DND-41 (cell line): ENCODE measurements at regions not wholly inside any gene's neighbourhood (a gene's known extent, or its start where the extent isn't known, plus 50 kb on each side); places are given as distances from the start of the nearest gene placed in this dataset.
A peak's percentile ranks its signal among the peaks of the same experiment; 100 is the strongest.

Experiments
- ATAC-seq: fragments of 200-7000 bp; cut with Tn5 transposase; 3 replicates; pipeline ENCODE4 v1.9.1; 2021; ENCODE audit warnings: low read depth; ENCODE audit not compliant: insufficient read depth
- DNase-seq: peaks from one replicate; pipeline ENCODE4 v3.0.0-alpha.2; 2020
- H2AFZ ChIP-seq: 2 replicates; pipeline ENCODE4 v1.6.0; 2012; ENCODE audit warnings: low read depth, low read length
- H3K27ac ChIP-seq: 2 replicates; pipeline ENCODE4 v1.5.1; 2012; ENCODE audit warnings: low read length, inconsistent platforms
- H3K27me3 ChIP-seq: fragments of 200-600 bp; sonication (generic); 2 replicates; pipeline ENCODE4 v1.6.0; 2012; ENCODE audit warnings: low read length, mild to moderate bottlenecking, inconsistent platforms; ENCODE audit not compliant: insufficient read depth, poor library complexity
- H3K36me3 ChIP-seq: 2 replicates; pipeline ENCODE4 v1.5.1; 2012; ENCODE audit warnings: low read length, inconsistent platforms; ENCODE audit not compliant: insufficient read depth
- H3K4me1 ChIP-seq: 2 replicates; pipeline ENCODE4 v1.5.1; 2012; ENCODE audit warnings: mild to moderate bottlenecking, low read length; ENCODE audit not compliant: insufficient read depth
- H3K4me2 ChIP-seq: 2 replicates; pipeline ENCODE4 v1.6.0; 2012; ENCODE audit warnings: mild to moderate bottlenecking, moderate library complexity, low read length, inconsistent platforms; ENCODE audit not compliant: insufficient read depth
- H3K4me3 ChIP-seq, 2 experiments: fragments of 200-600 bp in 1 of 2; shearing (Covaris generic) in 1 of 2; 2 replicates each; pipeline ENCODE4 v1.5.1; 2012 to 2016; ENCODE audit warnings: inconsistent platforms in 2 of 2, low read length in 2 of 2, mild to moderate bottlenecking in 2 of 2, low read depth in 1 of 2, moderate library complexity in 1 of 2
- H3K79me2 ChIP-seq: 2 replicates; pipeline ENCODE4 v1.6.0; 2012; ENCODE audit warnings: low read length, inconsistent platforms; ENCODE audit not compliant: insufficient read depth
- H3K9ac ChIP-seq: 2 replicates; pipeline ENCODE4 v1.6.0; 2012; ENCODE audit warnings: low read depth, mild to moderate bottlenecking, inconsistent platforms, low read length, moderate library complexity
- H3K9me3 ChIP-seq: 2 replicates; pipeline ENCODE4 v1.5.1; 2012; ENCODE audit warnings: low read length, moderate library complexity, mild to moderate bottlenecking, inconsistent platforms; ENCODE audit not compliant: insufficient read depth, severe bottlenecking
- H4K20me1 ChIP-seq: 2 replicates; pipeline ENCODE4 v1.6.0; 2012; ENCODE audit warnings: low read length; ENCODE audit not compliant: insufficient read depth
- EZH2 ChIP-seq: IDR thresholded peaks from 3 replicates; pipeline ENCODE4 v1.6.1; 2012; ENCODE audit warnings: borderline replicate concordance, low read depth, mild to moderate bottlenecking, moderate library complexity, low read length, inconsistent platforms; ENCODE audit not compliant: severe bottlenecking
- TF ChIP-seq, protein P1 (sequence below): IDR thresholded peaks from 2 replicates; pipeline ENCODE4 v1.5.1; 2012; ENCODE audit warnings: borderline replicate concordance, low read length, moderate library complexity, mild to moderate bottlenecking; ENCODE audit not compliant: poor library complexity, severe bottlenecking; ENCODE audit errors: extremely low read depth

- no peak overlapping the region for H3K4me2 ChIP-seq
- ATAC-seq, result no peak
- TF ChIP-seq, protein P1, sequence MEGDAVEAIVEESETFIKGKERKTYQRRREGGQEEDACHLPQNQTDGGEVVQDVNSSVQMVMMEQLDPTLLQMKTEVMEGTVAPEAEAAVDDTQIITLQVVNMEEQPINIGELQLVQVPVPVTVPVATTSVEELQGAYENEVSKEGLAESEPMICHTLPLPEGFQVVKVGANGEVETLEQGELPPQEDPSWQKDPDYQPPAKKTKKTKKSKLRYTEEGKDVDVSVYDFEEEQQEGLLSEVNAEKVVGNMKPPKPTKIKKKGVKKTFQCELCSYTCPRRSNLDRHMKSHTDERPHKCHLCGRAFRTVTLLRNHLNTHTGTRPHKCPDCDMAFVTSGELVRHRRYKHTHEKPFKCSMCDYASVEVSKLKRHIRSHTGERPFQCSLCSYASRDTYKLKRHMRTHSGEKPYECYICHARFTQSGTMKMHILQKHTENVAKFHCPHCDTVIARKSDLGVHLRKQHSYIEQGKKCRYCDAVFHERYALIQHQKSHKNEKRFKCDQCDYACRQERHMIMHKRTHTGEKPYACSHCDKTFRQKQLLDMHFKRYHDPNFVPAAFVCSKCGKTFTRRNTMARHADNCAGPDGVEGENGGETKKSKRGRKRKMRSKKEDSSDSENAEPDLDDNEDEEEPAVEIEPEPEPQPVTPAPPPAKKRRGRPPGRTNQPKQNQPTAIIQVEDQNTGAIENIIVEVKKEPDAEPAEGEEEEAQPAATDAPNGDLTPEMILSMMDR, result no peak
- TF ChIP-seq EZH2, result no peak
- no peaks in the 10 kb centered on the region for H3K79me2 ChIP-seq
- H3K27me3 ChIP-seq, result no peaks in the 10 kb centered on the region
- H3K9me3 ChIP-seq, result no peaks in the 10 kb centered on the region
- no peak overlapping the region for H3K27ac ChIP-seq
- no peak for DNase-seq
- H2AFZ ChIP-seq, result no peak overlapping the region
- no peak overlapping the region for H3K4me3 ChIP-seq
- H3K9ac ChIP-seq, result no peak overlapping the region
- H3K4me1 ChIP-seq, result peaks cover 17% of the 10 kb centered on the region
- no peaks in the 10 kb centered on the region for H3K36me3 ChIP-seq
- no peaks in the 10 kb centered on the region for H4K20me1 ChIP-seq
Measured at GRCh38 chr6:121920616-121921015, 478.8 kb upstream of the HSF2 start.

- Histone ChIP-seq H2AFZ (0 out of 2 replicates have a peak overlapping the region, but pooled peaks have one; percentile 32), H4K20me1 (no peaks in the 10 kb centered on the region), H3K4me2 (peak overlapping the region; percentile 35), H3K79me2 (no peaks in the 10 kb centered on the region), H3K36me3 (no peaks in the 10 kb centered on the region), H3K27ac (peak overlapping the region; percentile 59), H3K27me3 (no peaks in the 10 kb centered on the region), H3K4me3 (no peak overlapping the region), H3K9me3 (no peaks in the 10 kb centered on the region), H3K9ac (no peak overlapping the region), H3K4me1 (peaks cover 20% of the 10 kb centered on the region)
- no peak for TF ChIP-seq EZH2
- TF ChIP-seq, protein P1, result no peak
- ATAC-seq (peak; percentile 100), DNase-seq (peak; percentile 56)
Measured at GRCh38 chr6:121925024-121925423, 474.4 kb upstream of the HSF2 start.

- H3K9me3 ChIP-seq, result no peaks in the 10 kb centered on the region
- no peak overlapping the region for H3K9ac ChIP-seq
- H3K27me3 ChIP-seq, result no peaks in the 10 kb centered on the region
- no peaks in the 10 kb centered on the region for H4K20me1 ChIP-seq
- H3K36me3 ChIP-seq, result no peaks in the 10 kb centered on the region
- H3K4me3 ChIP-seq, result no peak overlapping the region
- peak overlapping the region; percentile 35 for H3K4me2 ChIP-seq
- ATAC-seq (no peak), DNase-seq (no peak)
- H3K79me2 ChIP-seq, result no peaks in the 10 kb centered on the region
- TF ChIP-seq, protein P1, result no peak
- no peak for TF ChIP-seq EZH2
- H3K4me1 ChIP-seq, result peaks cover 20% of the 10 kb centered on the region
- H2AFZ ChIP-seq, result no peak overlapping the region
- H3K27ac ChIP-seq, result peak overlapping the region; percentile 59
Measured at GRCh38 chr6:121925534-121926255, 473.8 kb upstream of the HSF2 start.
